ENCODE measurements at regions not wholly inside any gene's neighbourhood (a gene's known extent, or its start where the extent isn't known, plus 50 kb on each side); places are given as distances from the start of the nearest gene placed in this dataset.

DNA sequence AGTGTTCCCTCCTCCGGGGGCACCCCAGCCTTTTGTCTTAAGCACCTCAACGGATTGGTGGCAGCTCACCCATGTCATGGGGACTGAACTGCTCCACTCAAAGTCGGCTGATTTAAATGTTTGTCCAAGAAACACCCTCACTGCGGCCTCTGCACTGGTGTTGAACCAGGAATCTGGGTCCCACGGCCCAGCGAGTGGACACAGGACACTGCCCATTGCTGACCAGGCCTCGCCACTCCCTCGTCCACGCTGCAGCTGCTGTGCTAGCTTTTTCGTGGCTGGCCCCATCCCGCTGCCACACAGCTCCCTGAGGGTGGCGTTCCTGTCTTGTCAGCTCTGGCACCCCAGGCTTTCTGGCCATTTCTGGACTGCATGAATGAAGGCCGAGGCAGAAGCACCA lies 646.2 kb downstream of the BRD1 start:
- DNase-seq = no peak

DNA sequence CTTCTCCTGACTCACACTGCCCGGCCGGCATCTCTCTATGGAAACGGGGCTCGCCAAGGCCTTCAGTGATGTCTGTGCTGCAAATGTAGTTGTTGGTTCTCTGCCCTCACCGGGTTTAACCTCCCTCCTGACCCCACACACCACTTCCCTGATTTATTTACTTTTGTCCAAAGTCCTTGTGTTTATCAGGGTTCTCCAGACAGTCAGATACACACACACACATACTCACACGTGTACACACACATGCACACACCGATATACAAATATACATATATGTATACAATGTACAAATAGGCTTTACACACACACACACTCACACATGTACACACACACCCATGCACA lies 647.0 kb downstream of the BRD1 start:
- DNase-seq = no peak

DNA sequence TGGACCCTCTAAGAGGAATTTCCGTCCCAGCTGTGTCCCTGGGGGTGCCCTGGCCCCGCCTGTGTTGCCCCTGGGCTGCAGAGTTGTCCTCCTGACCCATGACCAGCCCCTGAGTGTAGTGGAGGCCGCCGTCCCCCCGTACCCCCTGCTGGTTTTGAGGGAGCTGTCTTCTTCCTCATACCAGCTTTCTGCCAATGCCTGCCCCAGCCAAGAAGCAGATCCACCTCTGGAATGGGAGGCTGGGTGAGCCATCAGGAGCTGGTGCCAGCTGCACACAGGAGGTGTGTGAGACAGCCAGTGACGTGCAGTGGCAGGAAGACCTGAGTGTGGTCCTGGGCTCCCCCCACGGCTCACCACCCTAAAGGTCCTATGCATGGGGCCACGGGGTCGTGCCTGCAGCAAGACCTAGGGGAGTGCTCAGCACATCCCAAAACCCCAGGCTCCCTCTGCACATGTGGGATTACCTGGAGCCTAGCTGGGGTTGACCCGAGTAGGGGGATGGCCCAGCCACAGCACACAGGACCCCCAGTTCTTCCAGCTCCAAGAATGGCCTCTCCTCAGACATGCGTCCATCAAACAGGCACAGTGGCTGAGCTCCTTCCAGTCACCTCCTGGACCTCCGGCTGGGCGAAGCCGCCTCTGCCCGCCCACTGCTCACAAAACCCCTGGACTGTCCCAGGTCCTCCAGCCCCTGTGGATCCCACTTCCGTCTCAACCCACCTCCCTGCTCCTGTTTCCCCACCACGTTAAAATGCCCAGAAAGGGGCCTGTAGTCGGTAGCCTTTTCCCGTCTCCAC lies 647.6 kb downstream of the BRD1 start:
- no peak for DNase-seq

DNA sequence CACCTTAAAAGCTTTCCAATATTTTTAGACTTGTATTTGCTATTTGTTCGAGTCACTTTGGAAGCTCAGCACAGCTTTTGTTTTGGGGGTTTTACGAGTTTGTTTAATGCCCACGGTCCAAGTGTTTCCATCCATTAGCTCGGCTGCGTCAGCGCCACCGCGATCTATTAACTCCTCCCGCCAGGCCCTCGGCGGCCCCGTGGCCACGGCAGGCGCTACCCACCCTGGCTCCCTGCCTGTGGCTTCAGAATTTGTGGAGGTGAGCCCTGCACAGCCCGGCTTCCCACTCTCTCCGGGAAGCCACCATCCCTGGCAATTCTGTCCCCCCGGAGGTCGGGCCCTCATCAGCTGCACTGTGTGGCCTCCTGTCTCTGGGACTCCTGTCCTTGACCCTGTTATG lies 648.5 kb downstream of the BRD1 start:
- DNase-seq = no peak

DNA sequence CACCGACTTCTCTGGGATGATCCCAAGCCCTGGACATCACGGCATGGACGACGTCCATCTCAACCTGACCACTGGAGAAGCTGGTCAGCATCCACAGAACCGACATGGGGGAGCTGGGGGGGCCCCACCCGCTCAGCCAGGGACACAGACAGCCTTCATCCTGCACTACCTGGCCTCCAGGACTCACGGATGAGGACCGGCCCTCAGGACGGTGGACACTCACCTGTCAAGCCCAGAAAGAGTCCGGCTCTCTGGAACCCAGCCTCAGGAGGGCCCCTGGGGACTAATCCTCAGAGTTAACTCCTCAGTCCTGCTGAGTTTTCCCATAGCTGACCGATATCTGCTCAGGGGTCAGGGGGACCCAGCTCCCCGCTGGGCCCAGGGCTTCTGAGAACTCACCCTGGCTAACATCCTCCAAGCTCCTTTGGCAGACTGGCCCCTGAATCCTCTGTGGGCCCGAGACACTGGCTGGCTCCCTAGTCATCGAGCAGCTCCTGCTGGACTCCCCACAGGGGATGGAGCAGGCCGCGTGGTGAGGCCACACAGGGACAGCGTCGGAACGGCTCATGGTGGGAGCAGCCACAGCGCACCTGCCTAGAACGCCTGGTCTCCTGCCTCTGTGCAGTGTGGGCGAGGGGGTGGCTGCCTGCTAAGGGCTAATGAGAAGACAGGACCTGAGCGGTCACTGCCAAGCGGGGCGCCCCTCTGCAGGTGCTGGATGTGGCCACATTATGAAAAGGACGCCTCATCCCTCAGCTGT lies 649.2 kb downstream of the BRD1 start:
- DNase-seq = no peak

DNA sequence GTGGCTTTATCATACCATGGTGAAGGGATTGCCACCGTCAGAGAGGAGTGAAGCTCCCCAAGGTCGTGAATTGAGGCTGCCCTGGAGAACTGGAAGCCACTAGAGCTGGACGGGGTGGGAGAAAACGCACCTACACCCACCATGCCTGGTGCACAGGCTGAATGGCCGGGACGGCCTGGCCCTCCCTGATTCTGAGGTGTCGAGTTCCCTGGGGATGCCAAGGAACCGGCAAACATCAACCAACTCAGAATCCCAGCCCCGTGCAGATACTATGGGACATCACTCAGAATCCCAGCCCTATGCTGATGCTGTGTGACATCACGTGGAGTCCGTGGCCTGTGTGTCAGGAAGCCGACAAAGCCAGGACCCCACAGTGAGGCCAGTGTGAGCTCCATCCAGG lies 650.0 kb downstream of the BRD1 start:
- DNase-seq = no peak

DNA sequence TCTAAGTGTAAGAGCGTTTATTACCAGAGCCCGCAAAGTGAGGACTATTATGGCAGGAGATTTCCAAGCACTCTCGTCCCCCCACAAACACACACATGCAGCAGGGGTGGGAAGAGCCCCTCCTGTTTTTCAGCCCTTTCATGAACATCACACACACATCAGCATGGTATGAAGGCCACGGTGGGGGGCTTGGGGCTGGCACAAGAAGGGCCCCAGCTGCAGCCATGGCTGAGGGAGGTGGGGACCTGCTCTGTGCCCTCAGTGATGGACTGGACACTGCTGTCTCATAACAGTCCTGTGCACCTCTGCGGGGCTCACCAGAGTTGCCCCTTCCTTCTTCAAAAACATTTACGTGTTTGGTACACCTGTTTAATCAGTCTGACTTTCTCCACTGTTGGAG lies 650.7 kb downstream of the BRD1 start:
- no peak for DNase-seq

DNA sequence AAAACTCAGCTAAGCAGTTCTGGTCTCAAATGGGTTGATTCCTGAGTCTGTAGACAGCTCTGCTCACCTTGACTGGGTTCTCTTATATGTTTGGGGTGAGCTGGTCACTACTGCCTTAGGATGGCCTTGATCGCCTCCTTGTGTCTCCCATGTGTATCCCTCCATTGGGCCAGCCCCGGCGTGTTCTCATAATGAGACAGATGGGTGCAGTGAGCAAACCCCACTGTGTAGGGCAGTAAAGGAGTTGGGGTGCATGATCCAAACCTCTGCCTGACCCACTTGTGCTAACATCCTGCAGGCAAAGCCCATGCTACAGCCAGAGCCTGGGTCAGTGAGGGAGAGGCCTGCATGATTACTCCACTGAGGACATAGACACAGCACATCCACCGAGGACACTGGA lies 657.6 kb downstream of the BRD1 start:
- DNase-seq = no peak

DNA sequence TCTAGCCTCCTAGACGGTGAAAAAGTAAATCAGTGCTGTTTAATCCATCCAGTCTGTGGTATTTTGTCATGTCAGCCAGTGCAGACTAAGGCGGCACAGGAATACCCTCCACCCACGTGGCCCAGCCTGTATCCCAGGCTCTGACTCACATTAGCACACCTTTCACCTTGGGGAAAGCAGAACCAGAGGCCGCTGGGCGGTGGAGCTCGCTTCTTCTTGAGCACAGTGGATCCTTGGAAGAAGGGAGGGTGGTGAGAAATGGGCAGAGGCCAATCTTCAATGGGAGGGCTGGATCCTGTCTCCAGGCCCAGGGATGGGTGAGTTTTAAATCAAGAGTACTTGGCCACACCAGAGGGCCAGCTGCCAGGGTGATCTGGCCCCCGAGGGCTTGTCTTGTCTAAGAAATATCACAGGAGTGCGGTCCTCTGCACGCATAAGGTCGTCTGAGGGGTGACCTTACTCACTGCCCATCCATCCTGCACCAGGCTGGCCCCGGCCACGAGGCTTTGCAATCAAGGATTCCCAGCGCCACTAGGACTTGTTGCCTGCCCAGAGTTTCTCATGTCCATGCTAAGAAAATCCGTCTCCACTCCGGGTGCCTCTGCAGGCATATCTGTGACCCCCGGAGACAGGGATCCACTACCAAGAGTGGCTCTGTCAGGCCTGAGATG lies 658.5 kb downstream of the BRD1 start:
- no peak for DNase-seq

DNA sequence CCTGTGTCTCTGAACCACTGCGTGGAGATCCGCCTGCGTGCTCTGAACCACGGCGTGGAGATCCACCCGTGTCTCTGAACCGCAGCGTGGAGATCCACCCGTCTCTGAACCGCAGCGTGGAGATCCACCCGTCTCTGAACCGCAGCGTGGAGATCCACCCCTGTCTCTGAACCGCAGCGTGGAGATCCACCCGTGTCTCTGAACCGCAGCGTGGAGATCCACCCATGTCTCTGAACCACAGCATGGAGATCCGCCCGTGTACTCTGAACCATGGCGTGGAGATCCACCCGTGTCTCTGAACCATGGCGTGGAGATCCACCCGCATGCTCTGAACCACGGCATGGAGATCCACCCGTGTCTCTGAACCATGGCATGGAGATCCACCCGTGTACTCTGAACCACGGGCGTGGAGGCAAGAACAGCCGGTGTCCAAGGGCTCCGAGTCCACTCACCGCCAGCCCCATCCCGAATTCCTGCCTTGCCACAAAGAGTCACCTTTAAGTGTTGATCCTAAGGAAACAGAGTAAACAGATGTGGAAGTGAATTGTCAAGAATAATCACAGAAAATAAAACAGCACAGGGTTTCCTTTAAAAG lies 659.4 kb downstream of the BRD1 start:
- no peak for DNase-seq

DNA sequence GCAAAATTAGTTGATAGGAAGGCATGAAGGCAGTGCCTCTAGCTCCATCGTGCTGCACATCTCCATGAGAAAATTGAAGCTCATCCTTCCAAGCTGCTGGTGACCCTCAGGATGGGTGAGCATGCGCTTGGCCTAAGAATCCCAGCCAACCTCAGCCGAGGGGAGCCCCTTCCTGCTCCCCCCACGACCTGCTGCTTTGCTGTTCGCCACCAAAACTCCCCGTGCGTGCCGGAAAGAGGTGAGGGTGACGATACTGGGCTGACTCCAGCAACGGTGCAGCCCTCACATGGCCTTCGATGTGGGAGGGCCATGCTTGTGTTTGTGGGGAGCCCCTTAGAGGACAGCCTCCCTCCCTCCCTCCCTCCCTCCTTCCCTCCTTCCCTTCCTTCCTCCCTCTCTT lies 660.9 kb downstream of the BRD1 start:
- no peak for DNase-seq

DNA sequence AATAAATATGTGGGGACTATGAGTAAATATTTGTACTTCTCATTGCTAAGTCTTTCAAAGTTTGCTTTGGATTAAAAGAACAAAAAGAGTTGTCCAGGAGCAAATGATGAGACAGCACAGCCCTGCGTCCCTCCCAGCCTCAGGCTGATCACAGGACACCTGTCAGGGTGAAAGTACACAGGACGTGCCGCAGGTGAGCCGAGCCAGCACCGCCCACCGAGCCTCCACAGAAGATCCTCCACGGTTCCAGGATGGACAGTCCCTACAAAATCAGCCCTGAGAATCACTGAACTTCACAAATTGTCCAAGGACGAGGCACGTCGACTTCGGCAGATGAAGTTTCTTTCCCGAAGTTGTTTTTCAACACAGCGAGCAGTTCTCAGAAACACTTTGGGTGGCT lies 661.5 kb downstream of the BRD1 start:
- DNase-seq = no peak

DNA sequence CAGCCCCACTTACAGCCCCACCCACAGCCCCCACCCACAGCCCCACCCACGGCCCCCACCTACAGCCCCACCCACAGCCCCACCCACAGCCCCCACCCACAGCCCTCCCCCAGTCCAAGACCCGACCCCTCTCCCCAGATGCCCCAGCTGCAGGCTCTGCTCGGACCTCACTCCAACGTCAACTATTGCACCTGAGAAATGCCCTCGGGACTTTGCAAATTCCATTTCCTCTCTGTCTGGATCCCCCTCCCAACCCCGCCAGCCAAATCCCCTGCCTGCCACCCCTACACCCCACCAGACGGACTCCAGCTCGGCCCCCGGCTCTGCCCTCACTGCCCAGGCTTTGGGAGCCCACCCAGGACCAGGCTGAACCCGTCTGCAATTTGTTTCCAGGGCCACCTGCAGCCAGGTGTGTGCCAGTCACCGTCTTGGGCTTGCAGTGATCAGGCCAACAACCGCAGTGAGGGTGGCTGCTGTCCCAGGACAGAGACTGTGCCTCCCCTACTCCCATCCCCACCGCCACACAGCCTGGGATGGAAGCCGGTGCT lies 662.8 kb downstream of the BRD1 start:
- no peak for DNase-seq

DNA sequence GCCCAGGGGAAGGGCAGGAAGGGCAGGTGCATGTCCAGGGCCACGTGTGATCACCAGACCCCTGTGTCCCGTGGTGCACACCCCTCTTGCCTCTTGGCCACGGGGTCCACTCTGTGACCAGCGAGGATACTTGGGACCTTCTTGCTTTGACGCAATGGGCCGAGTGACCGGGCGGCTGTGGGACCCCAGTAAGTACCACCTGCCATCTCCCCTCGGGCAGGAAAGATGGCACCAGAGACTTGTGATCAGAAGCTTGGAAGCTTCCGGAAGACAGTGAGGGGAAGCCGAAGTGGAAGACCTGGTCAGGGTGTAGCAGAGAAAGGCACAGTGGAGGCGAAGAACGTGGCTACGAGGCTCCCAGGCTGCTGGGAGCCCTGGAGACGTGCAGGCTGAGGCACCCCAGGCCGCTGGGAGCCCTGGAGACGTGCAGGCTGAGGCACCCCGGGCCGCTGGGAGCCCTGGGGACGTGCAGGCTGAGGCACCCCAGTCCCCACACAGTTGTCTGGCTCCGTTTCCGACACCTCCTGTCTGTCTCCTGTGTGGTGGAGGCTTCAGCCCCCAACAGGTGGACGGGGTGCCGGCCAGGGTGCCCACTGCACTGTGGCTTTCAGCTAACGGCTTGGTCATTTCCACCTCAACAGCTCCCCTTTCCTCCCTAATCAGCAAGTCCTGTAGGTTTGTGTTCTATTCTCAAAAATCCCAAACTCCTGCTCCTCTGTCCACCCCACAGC lies 663.5 kb downstream of the BRD1 start:
- no peak for DNase-seq

DNA sequence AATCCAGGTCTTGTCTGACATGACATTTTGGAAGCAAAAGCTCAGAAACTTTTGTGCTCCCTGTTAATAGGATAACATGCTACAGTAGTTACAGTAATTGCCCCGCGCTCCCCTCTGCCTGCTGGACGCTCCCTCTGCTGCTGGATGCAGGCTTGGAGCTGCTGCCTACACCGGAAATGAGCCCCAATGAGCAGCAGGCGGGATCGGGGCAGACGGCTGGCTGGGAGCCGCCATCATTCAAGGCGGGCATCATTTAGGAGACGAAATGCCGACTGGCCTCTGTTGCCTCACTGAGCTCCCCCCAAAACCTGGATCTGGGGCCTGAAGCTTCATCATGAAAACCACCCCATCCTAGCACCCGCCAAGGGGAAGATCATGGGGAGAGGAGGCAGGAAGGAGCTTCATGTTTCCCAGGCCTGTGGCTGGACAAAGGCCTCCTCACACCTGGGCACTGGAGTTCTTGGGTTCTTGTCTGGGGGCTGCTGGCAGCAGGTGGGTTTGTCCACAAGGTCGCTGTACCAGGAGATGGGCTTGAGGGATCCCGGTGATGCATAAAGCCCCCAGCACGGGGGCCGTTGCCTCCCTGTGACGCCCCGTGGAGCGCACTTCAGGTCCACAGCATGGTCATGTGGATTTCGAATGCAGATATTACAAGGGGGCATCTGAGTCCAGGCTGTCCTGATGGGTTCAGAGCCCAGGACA lies 664.3 kb downstream of the BRD1 start:
- no peak for DNase-seq

DNA sequence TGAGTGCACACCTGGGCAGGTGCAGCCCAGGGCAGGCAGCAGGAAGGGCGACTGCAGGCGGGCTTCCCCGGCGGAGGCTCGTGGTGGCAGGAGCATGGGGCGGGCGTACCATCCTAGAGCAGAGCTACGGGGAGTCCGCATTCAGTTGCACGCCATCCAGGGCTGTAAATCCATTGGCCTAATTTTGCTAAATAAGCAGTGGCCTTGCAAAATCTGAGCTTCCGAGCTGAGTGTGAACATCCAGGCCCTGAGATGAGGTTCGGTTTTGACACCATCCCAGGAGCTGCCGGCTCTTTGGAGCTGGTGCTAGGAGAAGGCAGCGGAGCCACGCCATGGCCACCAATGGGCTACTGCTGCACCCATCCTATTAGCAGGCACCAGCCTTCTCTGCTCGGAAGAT lies 664.8 kb downstream of the BRD1 start:
- DNase-seq = no peak

DNA sequence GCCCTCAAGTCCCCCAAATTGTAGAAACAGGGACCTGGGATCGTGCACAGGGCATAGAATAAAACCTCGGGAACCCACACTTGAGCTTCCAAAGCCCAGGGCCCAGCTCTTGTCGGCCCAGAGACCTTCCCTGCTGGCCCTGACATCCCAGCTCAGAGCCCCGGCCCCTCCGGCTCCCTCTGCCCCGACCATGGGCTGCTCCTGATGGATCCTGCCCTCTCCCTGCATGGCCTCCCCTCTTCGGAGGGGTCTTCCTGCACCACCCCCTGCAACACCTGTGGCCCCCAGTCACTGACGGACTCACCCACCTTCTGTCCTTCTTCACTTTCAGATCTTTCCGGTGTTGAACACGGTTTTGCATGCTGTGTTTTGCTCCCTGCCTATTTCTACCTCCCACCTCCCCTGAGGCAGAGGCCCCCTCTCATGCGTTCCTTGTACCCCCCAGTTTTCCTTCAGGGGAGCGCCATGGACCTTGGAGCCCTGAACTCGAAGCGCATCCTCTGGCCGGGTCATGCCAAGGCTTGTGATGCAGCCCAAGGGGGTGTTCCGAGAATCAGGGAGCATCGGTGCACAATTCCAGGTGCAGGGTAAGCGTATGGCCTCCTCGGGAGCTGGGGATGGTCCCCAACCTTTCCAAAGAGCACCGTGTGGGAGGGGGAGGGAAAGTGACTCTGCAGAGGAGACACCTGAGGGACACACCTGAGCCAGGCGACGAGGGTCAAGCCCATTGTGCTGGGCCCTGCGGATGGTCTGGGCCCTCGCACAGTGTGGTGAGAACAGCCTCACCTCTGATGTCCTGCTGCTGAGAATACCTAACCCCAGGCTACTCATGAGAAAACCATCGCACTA lies 666.4 kb downstream of the BRD1 start:
- no peak for DNase-seq

DNA sequence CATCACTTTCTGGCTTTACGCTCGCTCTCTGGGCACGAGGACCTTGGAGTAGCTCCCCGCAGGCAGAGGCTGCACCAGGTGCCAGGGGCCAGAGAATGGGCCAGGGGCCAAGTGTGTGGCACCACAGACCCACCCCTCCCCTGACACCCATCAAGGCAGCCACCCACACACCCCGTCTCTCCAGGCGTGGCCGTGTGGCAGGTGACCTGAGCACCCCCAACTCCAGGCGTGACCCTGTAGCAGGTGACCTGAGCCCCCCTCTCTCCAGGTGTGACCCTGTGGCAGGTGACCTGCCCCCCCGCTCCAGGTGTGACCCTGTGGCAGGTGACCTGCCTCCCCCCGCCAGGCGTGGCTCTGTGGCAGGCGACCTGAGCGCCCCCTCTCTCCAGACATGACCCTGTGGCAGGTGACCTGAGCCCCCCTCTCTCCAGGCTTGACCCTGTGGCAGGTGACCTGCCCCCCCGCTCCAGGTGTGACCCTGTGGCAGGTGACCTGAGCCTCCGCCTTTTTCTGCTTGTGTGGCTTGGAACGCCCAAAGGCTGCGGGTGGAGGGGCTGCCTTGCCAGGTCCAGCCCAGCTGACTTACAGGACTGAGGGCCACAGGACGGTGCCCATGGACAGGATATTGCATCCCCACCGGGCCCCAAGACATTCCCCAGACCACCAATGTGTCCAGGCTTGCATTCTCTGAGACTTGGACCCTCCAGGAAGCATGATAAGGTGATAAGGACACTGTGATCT lies 667.2 kb downstream of the BRD1 start:
- DNase-seq = no peak

DNA sequence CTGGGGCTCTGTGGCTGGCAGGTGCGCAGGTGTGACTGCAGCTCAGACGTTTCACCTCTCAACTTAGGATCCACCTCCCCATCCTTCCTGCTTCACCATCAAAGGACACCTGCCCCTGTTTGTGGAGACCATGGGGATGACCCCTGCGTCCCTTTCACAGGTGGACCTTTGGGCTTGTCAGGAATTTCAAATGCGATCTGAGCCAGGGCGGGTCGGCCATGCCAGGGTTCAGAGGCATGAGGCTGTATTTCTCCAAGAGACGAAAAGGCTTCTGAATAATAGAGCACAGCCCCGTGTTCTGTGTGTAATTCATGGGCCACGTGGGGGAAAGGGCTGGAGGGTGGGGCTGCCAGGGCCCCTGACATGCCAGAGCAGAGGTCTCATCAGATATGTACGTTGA lies 668.0 kb downstream of the BRD1 start:
- no peak for DNase-seq
